WTC11 (cell line): ENCODE measurements at regions not wholly inside any gene's neighbourhood (a gene's known extent, or its start where the extent isn't known, plus 50 kb on each side); places are given as distances from the start of the nearest gene placed in this dataset.

ENCODE experiments used
- ATAC-seq: fragments of 200-7000 bp; cut with Tn5 transposase; 2 replicates; pipeline ENCODE4 v1.10.0; 2021; ENCODE audit warnings: mild to moderate bottlenecking, moderate library complexity
- CTCF ChIA-PET: fragments of 300-600 bp; sonication (Branson Sonifier 250); formaldehyde crosslinking; loops from one replicate; lab custom pipeline; 2021; ENCODE audit warnings: antibody characterized with exemption; lab: Charles Lee
- POLR2A ChIA-PET: fragments of 350-600 bp; sonication (Branson Sonifier 250); formaldehyde crosslinking; loops from one replicate; lab custom pipeline; 2021; ENCODE audit warnings: antibody characterized with exemption; lab: Charles Lee
- DNase-seq: peaks from one replicate; pipeline ENCODE4 v3.0.0; 2021; ENCODE audit warnings: low spot score
- H3K27ac Mint-ChIP-seq: 2 replicates; pipeline ENCODE4 v1.8.0; 2021; ENCODE audit warnings: mixed read lengths
- H3K27me3 Mint-ChIP-seq: 2 replicates; pipeline ENCODE4 v1.8.0; 2021; ENCODE audit warnings: low read depth, mild to moderate bottlenecking, moderate library complexity, mixed read lengths
- H3K36me3 Mint-ChIP-seq: 2 replicates; pipeline ENCODE4 v1.8.0; 2021; ENCODE audit warnings: mixed read lengths
- H3K4me1 Mint-ChIP-seq: 2 replicates; pipeline ENCODE4 v1.8.0; 2022; ENCODE audit warnings: mixed read lengths
- H3K4me3 Mint-ChIP-seq: 2 replicates; pipeline ENCODE4 v1.8.0; 2021; ENCODE audit warnings: mild to moderate bottlenecking, moderate library complexity, mixed read lengths
- H3K9me3 Mint-ChIP-seq: 2 replicates; pipeline ENCODE4 v1.8.0; 2021; ENCODE audit warnings: mixed read lengths
- ATF1 ChIP-seq: sonication (generic); formaldehyde crosslinking; IDR thresholded peaks from 2 replicates; pipeline ENCODE4 v1.8.1; 2023; ENCODE audit warnings: mild to moderate bottlenecking, moderate library complexity, missing genetic modification reagents
- ATF6 ChIP-seq: sonication (generic); formaldehyde crosslinking; IDR thresholded peaks from 2 replicates; pipeline ENCODE4 v1.8.1; 2023; ENCODE audit warnings: mild to moderate bottlenecking, missing genetic modification reagents
- ESRRA ChIP-seq: sonication (generic); formaldehyde crosslinking; IDR thresholded peaks from 2 replicates; pipeline ENCODE4 v1.8.1; 2022; ENCODE audit warnings: mild to moderate bottlenecking, missing genetic modification reagents, borderline replicate concordance
- FOXJ3 ChIP-seq: sonication (generic); formaldehyde crosslinking; IDR thresholded peaks from 2 replicates; pipeline ENCODE4 v1.9.0; 2021; ENCODE audit warnings: missing genetic modification reagents, mild to moderate bottlenecking, borderline replicate concordance
- FOXK1 ChIP-seq: sonication (generic); formaldehyde crosslinking; IDR thresholded peaks from 2 replicates; pipeline ENCODE4 v1.8.0; 2022; ENCODE audit warnings: mild to moderate bottlenecking, moderate library complexity, missing genetic modification reagents
- HMGA2 ChIP-seq: fragments of 250-450 bp; sonication (Bioruptor Pico); IDR thresholded peaks from 2 replicates; pipeline ENCODE4 v1.4.0; 2021; ENCODE audit warnings: mild to moderate bottlenecking, moderate library complexity
- KAT7 ChIP-seq: sonication (generic); formaldehyde crosslinking; IDR thresholded peaks from 2 replicates; pipeline ENCODE4 v1.8.1; 2023; ENCODE audit warnings: missing genetic modification reagents, mild to moderate bottlenecking, borderline replicate concordance
- NFYB ChIP-seq: sonication (generic); formaldehyde crosslinking; conservative IDR thresholded peaks from 2 replicates; pipeline ENCODE4 v1.8.0; 2022; ENCODE audit warnings: low read depth, missing genetic modification reagents
- NR1H2 ChIP-seq: sonication (generic); formaldehyde crosslinking; IDR thresholded peaks from 2 replicates; pipeline ENCODE4 v1.9.0; 2021; ENCODE audit warnings: mild to moderate bottlenecking, moderate library complexity, missing genetic modification reagents
- NR3C1 ChIP-seq: sonication (generic); formaldehyde crosslinking; conservative IDR thresholded peaks from 2 replicates; pipeline ENCODE4 v1.8.1; 2023; ENCODE audit warnings: low read depth, mild to moderate bottlenecking, missing genetic modification reagents
- PRDM15 ChIP-seq: sonication (generic); formaldehyde crosslinking; IDR thresholded peaks from 2 replicates; pipeline ENCODE4 v1.8.0; 2022; ENCODE audit warnings: missing genetic modification reagents
- RELA ChIP-seq: sonication (generic); formaldehyde crosslinking; IDR thresholded peaks from 2 replicates; pipeline ENCODE4 v1.8.1; 2022; ENCODE audit warnings: missing genetic modification reagents, mild to moderate bottlenecking, borderline replicate concordance
- RORB ChIP-seq: fragments of 250-450 bp; sonication (Bioruptor Pico); IDR thresholded peaks from 2 replicates; pipeline ENCODE4 v1.9.0; 2021; ENCODE audit warnings: mild to moderate bottlenecking
- USF1 ChIP-seq: sonication (generic); formaldehyde crosslinking; IDR thresholded peaks from 2 replicates; pipeline ENCODE4 v1.8.0; 2022; ENCODE audit warnings: mild to moderate bottlenecking, missing genetic modification reagents
- ZBTB21 ChIP-seq: sonication (generic); formaldehyde crosslinking; IDR thresholded peaks from 2 replicates; pipeline ENCODE4 v1.8.1; 2023; ENCODE audit warnings: mild to moderate bottlenecking, missing genetic modification reagents, borderline replicate concordance
- ZNF121 ChIP-seq: sonication (generic); formaldehyde crosslinking; IDR thresholded peaks from 2 replicates; pipeline ENCODE4 v1.8.0; 2023; ENCODE audit warnings: missing genetic modification reagents
- ZNF138 ChIP-seq: sonication (generic); formaldehyde crosslinking; conservative IDR thresholded peaks from 2 replicates; pipeline ENCODE4 v1.8.1; 2022; ENCODE audit warnings: mild to moderate bottlenecking, moderate library complexity, missing genetic modification reagents
- ZNF416 ChIP-seq: fragments of 250-450 bp; sonication (Bioruptor Pico); IDR thresholded peaks from 2 replicates; pipeline ENCODE4 v1.9.0; 2021; ENCODE audit warnings: mild to moderate bottlenecking, inconsistent platforms
- ZSCAN18 ChIP-seq: fragments of 250-450 bp; sonication (Bioruptor Pico); IDR thresholded peaks from 2 replicates; pipeline ENCODE4 v2.1.2; 2022; ENCODE audit warnings: mild to moderate bottlenecking, moderate library complexity
- TF ChIP-seq, protein P1 (sequence below): fragments of 250-450 bp; sonication (Bioruptor Pico); IDR thresholded peaks from 2 replicates; pipeline ENCODE4 v1.8.0; 2021; ENCODE audit warnings: mild to moderate bottlenecking
- TF ChIP-seq, protein P2 (sequence below): fragments of 250-450 bp; sonication (Bioruptor Pico); IDR thresholded peaks from 2 replicates; pipeline ENCODE4 v1.9.0; 2021; ENCODE audit warnings: mild to moderate bottlenecking
- TF ChIP-seq, protein P3 (sequence below): sonication (generic); formaldehyde crosslinking; IDR thresholded peaks from 2 replicates; pipeline ENCODE4 v1.8.1; 2023; ENCODE audit warnings: mild to moderate bottlenecking, missing genetic modification reagents

- ATAC-seq = no peak
- ChIA-PET CTCF (interaction anchor here (0.9 to 1.4 kb wide), 10 partner anchors 9 to 335 kb away, joined by 3 to 6 read pairs (median 4); no protein-coding TSS in a partner anchor), POLR2A (no interaction called here)
- no peak overlapping the region for H3K27ac Mint-ChIP-seq
- H3K4me3 Mint-ChIP-seq = no peak overlapping the region
- no peaks in the 10 kb centered on the region; the same call in 1 of the 2 replicates for H3K27me3 Mint-ChIP-seq
- H3K9me3 Mint-ChIP-seq = no peaks in the 10 kb centered on the region; the same call in 1 of the 2 replicates
- peaks cover 3% of the 10 kb centered on the region; the same call in 1 of the 2 replicates for H3K4me1 Mint-ChIP-seq
- TF ChIP-seq PRDM15 (no peak), NR1H2 (CRISPR knock-in tag) (no peak), NR3C1 (CRISPR knock-in tag) (no peak), FOXK1 (CRISPR knock-in tag) (no peak), RORB (no peak), NFYB (no peak), ZNF121 (CRISPR knock-in tag) (no peak), USF1 (CRISPR knock-in tag) (no peak), ZNF138 (CRISPR knock-in tag) (no peak), FOXJ3 (no peak), ZBTB21 (CRISPR knock-in tag) (no peak), ATF6 (CRISPR knock-in tag) (no peak), KAT7 (no peak), ATF1 (CRISPR knock-in tag) (no peak), RELA (CRISPR knock-in tag) (no peak)
- TF ChIP-seq, protein P1, sequence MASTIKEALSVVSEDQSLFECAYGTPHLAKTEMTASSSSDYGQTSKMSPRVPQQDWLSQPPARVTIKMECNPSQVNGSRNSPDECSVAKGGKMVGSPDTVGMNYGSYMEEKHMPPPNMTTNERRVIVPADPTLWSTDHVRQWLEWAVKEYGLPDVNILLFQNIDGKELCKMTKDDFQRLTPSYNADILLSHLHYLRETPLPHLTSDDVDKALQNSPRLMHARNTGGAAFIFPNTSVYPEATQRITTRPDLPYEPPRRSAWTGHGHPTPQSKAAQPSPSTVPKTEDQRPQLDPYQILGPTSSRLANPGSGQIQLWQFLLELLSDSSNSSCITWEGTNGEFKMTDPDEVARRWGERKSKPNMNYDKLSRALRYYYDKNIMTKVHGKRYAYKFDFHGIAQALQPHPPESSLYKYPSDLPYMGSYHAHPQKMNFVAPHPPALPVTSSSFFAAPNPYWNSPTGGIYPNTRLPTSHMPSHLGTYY (CRISPR knock-in tag) = no peak
- TF ChIP-seq, protein P2, sequence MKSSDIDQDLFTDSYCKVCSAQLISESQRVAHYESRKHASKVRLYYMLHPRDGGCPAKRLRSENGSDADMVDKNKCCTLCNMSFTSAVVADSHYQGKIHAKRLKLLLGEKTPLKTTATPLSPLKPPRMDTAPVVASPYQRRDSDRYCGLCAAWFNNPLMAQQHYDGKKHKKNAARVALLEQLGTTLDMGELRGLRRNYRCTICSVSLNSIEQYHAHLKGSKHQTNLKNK (CRISPR knock-in tag) = no peak
- DNase-seq = no peak
- no peaks in the 10 kb centered on the region for H3K36me3 Mint-ChIP-seq
Measured at GRCh38 chr9:96062031-96062430, 186.5 kb downstream of the ERCC6L2 start.

- peak; percentile 95 for ATAC-seq
- TF ChIP-seq, protein P2 (CRISPR knock-in tag) = no peak
- TF ChIP-seq ZNF416 (CRISPR knock-in tag) (no peak), HMGA2 (CRISPR knock-in tag) (no peak), ZSCAN18 (CRISPR knock-in tag) (no peak), ESRRA (CRISPR knock-in tag) (no peak), FOXK1 (CRISPR knock-in tag) (no peak)
- TF ChIP-seq, protein P3, sequence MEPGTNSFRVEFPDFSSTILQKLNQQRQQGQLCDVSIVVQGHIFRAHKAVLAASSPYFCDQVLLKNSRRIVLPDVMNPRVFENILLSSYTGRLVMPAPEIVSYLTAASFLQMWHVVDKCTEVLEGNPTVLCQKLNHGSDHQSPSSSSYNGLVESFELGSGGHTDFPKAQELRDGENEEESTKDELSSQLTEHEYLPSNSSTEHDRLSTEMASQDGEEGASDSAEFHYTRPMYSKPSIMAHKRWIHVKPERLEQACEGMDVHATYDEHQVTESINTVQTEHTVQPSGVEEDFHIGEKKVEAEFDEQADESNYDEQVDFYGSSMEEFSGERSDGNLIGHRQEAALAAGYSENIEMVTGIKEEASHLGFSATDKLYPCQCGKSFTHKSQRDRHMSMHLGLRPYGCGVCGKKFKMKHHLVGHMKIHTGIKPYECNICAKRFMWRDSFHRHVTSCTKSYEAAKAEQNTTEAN (CRISPR knock-in tag) = no peak
- Mint-ChIP-seq H3K27me3 (no peaks in the 10 kb centered on the region; the same call in 1 of the 2 replicates), H3K36me3 (no peaks in the 10 kb centered on the region), H3K27ac (no peak overlapping the region), H3K9me3 (peaks cover 5% of the 10 kb centered on the region), H3K4me1 (peaks cover 3% of the 10 kb centered on the region; the same call in 1 of the 2 replicates), H3K4me3 (no peak overlapping the region)
- POLR2A ChIA-PET = no interaction called here
- CTCF ChIA-PET = interaction anchor here (0.9 to 1.4 kb wide), 10 partner anchors 8 to 334 kb away, joined by 3 to 6 read pairs (median 4); no protein-coding TSS in a partner anchor
- DNase-seq = peak; percentile 39
Measured at GRCh38 chr9:96061293-96061987, 185.9 kb downstream of the ERCC6L2 start.
